ENCODE measurements at regions not wholly inside any gene's neighbourhood (a gene's known extent, or its start where the extent isn't known, plus 50 kb on each side); places are given as distances from the start of the nearest gene placed in this dataset.

- Histone ChIP-seq H2BK12ac (ENCODE audit: low read length) (no peak overlapping the region), H3K9me3 (replicated peaks in 1 of 2; ENCODE audit: control insufficient read depth in 2 of 2, insufficient read depth in 1 of 2, low read depth in 1 of 2, low read length in 2 of 2) (no peaks in the 10 kb centered on the region), H2BK120ac (ENCODE audit: low read depth, low read length) (no peak overlapping the region), H3K23ac (ENCODE audit: low read depth, low read length, poor library complexity) (no peak overlapping the region), H3K4me2 (ENCODE audit: insufficient read depth, low read length, poor library complexity, severe bottlenecking) (no peak overlapping the region), H3K27me3 (ENCODE audit: control insufficient read depth in 3 of 3, insufficient read depth in 3 of 3, low read depth in 1 of 3, low read length in 3 of 3) (no peaks in the 10 kb centered on the region), H4K8ac (ENCODE audit: low read depth, low read length) (no peak overlapping the region), H2AFZ (ENCODE audit: low read length) (no peak overlapping the region), H4K91ac (ENCODE audit: low read depth, low read length, poor library complexity) (no peak overlapping the region), H3K79me1 (ENCODE audit: low read depth, low read length) (no peaks in the 10 kb centered on the region), H2BK5ac (ENCODE audit: low read length) (no peak overlapping the region), H3K18ac (ENCODE audit: low read length) (no peak overlapping the region), H3K4me3 (ENCODE audit: low read length in 2 of 2) (no peak overlapping the region), H3K4ac (ENCODE audit: low read length) (no peak overlapping the region), H3K4me1 (ENCODE audit: control insufficient read depth in 2 of 2, insufficient read depth in 1 of 2, low read depth in 1 of 2, low read length in 2 of 2) (no peaks in the 10 kb centered on the region), H3K27ac (replicated peaks; ENCODE audit: low read length) (no peak overlapping the region), H2BK15ac (ENCODE audit: low read length) (no peak overlapping the region), H3K9ac (ENCODE audit: low read depth, low read length, poor library complexity) (no peak overlapping the region), H3K14ac (ENCODE audit: low read length) (no peak overlapping the region), H3K36me3 (replicated peaks in 1 of 2; ENCODE audit: control insufficient read depth in 2 of 2, insufficient read depth in 2 of 2, low read length in 2 of 2) (no peaks in the 10 kb centered on the region), H2AK5ac (ENCODE audit: low read depth, low read length) (no peak overlapping the region)
- no peak for DNase-seq (ENCODE audit: low spot score)
These were observed 201.8 kb upstream of the WDFY3 start for GRCh38 chr4:85168234-85168834.

DNA sequence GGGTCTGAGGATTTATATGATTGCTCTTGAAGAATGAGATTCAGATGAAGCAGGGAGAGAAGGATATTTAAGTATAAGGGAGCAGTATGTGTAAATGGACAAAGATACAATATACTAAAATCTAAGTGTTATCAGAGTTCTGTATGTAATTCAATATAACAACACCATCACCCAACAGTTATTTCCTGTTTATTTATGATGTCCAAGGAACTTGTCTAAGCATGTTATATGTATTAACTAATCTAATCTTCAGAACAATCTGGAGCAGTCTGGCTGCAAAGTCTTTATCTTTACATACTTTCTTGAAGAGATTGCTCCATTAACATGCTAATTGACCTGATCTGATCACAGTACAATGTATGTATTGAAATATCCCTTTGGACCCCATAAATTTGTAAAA is 203.8 kb upstream of the WDFY3 start:
- Histone ChIP-seq H2AFZ (ENCODE audit: low read length) (no peak overlapping the region), H2BK12ac (ENCODE audit: low read length) (no peak overlapping the region), H2AK5ac (ENCODE audit: low read depth, low read length) (no peak overlapping the region), H4K91ac (ENCODE audit: low read depth, low read length, poor library complexity) (no peak overlapping the region), H3K18ac (ENCODE audit: low read length) (no peak overlapping the region), H3K9me3 (replicated peaks in 1 of 2; ENCODE audit: control insufficient read depth in 2 of 2, insufficient read depth in 1 of 2, low read depth in 1 of 2, low read length in 2 of 2) (no peaks in the 10 kb centered on the region), H3K36me3 (replicated peaks in 1 of 2; ENCODE audit: control insufficient read depth in 2 of 2, insufficient read depth in 2 of 2, low read length in 2 of 2) (no peaks in the 10 kb centered on the region), H2BK15ac (ENCODE audit: low read length) (no peak overlapping the region), H2BK120ac (ENCODE audit: low read depth, low read length) (no peak overlapping the region), H3K4me3 (ENCODE audit: low read length in 2 of 2) (no peak overlapping the region), H3K27ac (replicated peaks; ENCODE audit: low read length) (no peak overlapping the region), H3K4me1 (ENCODE audit: control insufficient read depth in 2 of 2, insufficient read depth in 1 of 2, low read depth in 1 of 2, low read length in 2 of 2) (no peaks in the 10 kb centered on the region), H3K4ac (ENCODE audit: low read length) (no peak overlapping the region), H4K8ac (ENCODE audit: low read depth, low read length) (no peak overlapping the region), H3K27me3 (ENCODE audit: control insufficient read depth in 3 of 3, insufficient read depth in 3 of 3, low read depth in 1 of 3, low read length in 3 of 3) (no peaks in the 10 kb centered on the region), H3K9ac (ENCODE audit: low read depth, low read length, poor library complexity) (no peak overlapping the region), H3K23ac (ENCODE audit: low read depth, low read length, poor library complexity) (no peak overlapping the region), H3K4me2 (ENCODE audit: insufficient read depth, low read length, poor library complexity, severe bottlenecking) (no peak overlapping the region), H2BK5ac (ENCODE audit: low read length) (no peak overlapping the region), H3K79me1 (ENCODE audit: low read depth, low read length) (no peaks in the 10 kb centered on the region), H3K14ac (ENCODE audit: low read length) (no peak overlapping the region)
- DNase-seq (ENCODE audit: low spot score), result no peak

- Histone ChIP-seq H2BK12ac (ENCODE audit: low read length) (no peak overlapping the region), H3K4me1 (ENCODE audit: control insufficient read depth in 2 of 2, insufficient read depth in 1 of 2, low read depth in 1 of 2, low read length in 2 of 2) (no peaks in the 10 kb centered on the region), H2AFZ (ENCODE audit: low read length) (no peak overlapping the region), H4K91ac (ENCODE audit: low read depth, low read length, poor library complexity) (no peak overlapping the region), H3K9ac (ENCODE audit: low read depth, low read length, poor library complexity) (no peak overlapping the region), H3K4me2 (ENCODE audit: insufficient read depth, low read length, poor library complexity, severe bottlenecking) (no peak overlapping the region), H3K4me3 (ENCODE audit: low read length in 2 of 2) (no peak overlapping the region), H3K23ac (ENCODE audit: low read depth, low read length, poor library complexity) (no peak overlapping the region), H3K27me3 (ENCODE audit: control insufficient read depth in 3 of 3, insufficient read depth in 3 of 3, low read depth in 1 of 3, low read length in 3 of 3) (peaks cover 0 to 2% (median 0%) of the 10 kb centered on the region in 3 experiments), H2BK120ac (ENCODE audit: low read depth, low read length) (no peak overlapping the region), H2BK15ac (ENCODE audit: low read length) (no peak overlapping the region), H2AK5ac (ENCODE audit: low read depth, low read length) (no peak overlapping the region), H3K18ac (ENCODE audit: low read length) (no peak overlapping the region), H3K79me1 (ENCODE audit: low read depth, low read length) (no peaks in the 10 kb centered on the region), H3K14ac (ENCODE audit: low read length) (no peak overlapping the region), H2BK5ac (ENCODE audit: low read length) (no peak overlapping the region), H3K9me3 (replicated peaks in 1 of 2; ENCODE audit: control insufficient read depth in 2 of 2, insufficient read depth in 1 of 2, low read depth in 1 of 2, low read length in 2 of 2) (no peaks in the 10 kb centered on the region), H3K27ac (replicated peaks; ENCODE audit: low read length) (no peak overlapping the region), H3K36me3 (replicated peaks in 1 of 2; ENCODE audit: control insufficient read depth in 2 of 2, insufficient read depth in 2 of 2, low read length in 2 of 2) (no peaks in the 10 kb centered on the region), H4K8ac (ENCODE audit: low read depth, low read length) (no peak overlapping the region), H3K4ac (ENCODE audit: low read length) (no peak overlapping the region)
- DNase-seq (ENCODE audit: low spot score), result no peak
- WGBS, 2 donors (ENCODE audit: extremely low coverage in 2 of 2, insufficient read length in 2 of 2, insufficient replicate concordance in 1 of 2), result no CpG with 5 or more reads among the region's 1 CpG
These were observed 208.7 kb upstream of the WDFY3 start for GRCh38 chr4:85175190-85175589.

DNA sequence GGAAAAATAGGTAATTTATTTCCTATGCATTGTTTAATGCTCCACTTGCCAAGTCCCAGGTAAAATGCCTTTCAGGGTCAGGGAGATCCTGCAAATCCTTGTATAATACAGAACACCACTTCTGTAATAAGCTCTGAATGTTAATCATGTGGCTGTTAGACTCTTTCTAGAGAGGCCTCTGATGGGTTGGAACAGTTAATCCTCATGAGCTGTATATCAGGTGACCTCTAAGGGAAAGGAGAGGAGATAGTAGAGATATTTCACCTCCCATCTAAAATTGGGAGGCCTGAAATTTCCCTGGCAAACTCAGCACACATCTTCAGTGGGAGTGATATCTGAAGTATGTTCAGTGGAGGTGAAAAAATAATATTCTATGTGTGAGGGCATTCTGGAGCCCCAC is 210.6 kb upstream of the WDFY3 start:
- no peak overlapping the region for H2AFZ ChIP-seq (ENCODE audit: low read length)
- no peak overlapping the region for H2BK120ac ChIP-seq (ENCODE audit: low read depth, low read length)
- H4K91ac ChIP-seq (ENCODE audit: low read depth, low read length, poor library complexity), result no peak overlapping the region
- no peaks in the 10 kb centered on the region for H3K9me3 ChIP-seq (replicated peaks in 1 of 2; ENCODE audit: control insufficient read depth in 2 of 2, insufficient read depth in 1 of 2, low read depth in 1 of 2, low read length in 2 of 2)
- no peak for DNase-seq (ENCODE audit: low spot score)
- H2BK5ac ChIP-seq (ENCODE audit: low read length), result no peak overlapping the region
- no peak overlapping the region for H2BK12ac ChIP-seq (ENCODE audit: low read length)
- H3K27ac ChIP-seq (replicated peaks; ENCODE audit: low read length), result no peak overlapping the region
- H3K4me3 ChIP-seq (ENCODE audit: low read length in 2 of 2), result no peak overlapping the region
- H3K36me3 ChIP-seq (replicated peaks in 1 of 2; ENCODE audit: control insufficient read depth in 2 of 2, insufficient read depth in 2 of 2, low read length in 2 of 2), result no peaks in the 10 kb centered on the region
- no peak overlapping the region for H4K8ac ChIP-seq (ENCODE audit: low read depth, low read length)
- H3K27me3 ChIP-seq (ENCODE audit: control insufficient read depth in 3 of 3, insufficient read depth in 3 of 3, low read depth in 1 of 3, low read length in 3 of 3), result peaks cover 0 to 2% (median 0%) of the 10 kb centered on the region in 3 experiments
- H3K4ac ChIP-seq (ENCODE audit: low read length), result no peak overlapping the region
- no peak overlapping the region for H3K23ac ChIP-seq (ENCODE audit: low read depth, low read length, poor library complexity)
- H3K79me1 ChIP-seq (ENCODE audit: low read depth, low read length), result no peaks in the 10 kb centered on the region
- H3K4me2 ChIP-seq (ENCODE audit: insufficient read depth, low read length, poor library complexity, severe bottlenecking), result no peak overlapping the region
- H3K14ac ChIP-seq (ENCODE audit: low read length), result no peak overlapping the region
- H3K18ac ChIP-seq (ENCODE audit: low read length), result no peak overlapping the region
- H3K9ac ChIP-seq (ENCODE audit: low read depth, low read length, poor library complexity), result no peak overlapping the region
- no peaks in the 10 kb centered on the region for H3K4me1 ChIP-seq (ENCODE audit: control insufficient read depth in 2 of 2, insufficient read depth in 1 of 2, low read depth in 1 of 2, low read length in 2 of 2)
- H2BK15ac ChIP-seq (ENCODE audit: low read length), result no peak overlapping the region
- H2AK5ac ChIP-seq (ENCODE audit: low read depth, low read length), result no peak overlapping the region
